GM19193 (cell line): ENCODE measurements at regions not wholly inside any gene's neighbourhood (a gene's known extent, or its start where the extent isn't known, plus 50 kb on each side); places are given as distances from the start of the nearest gene placed in this dataset.

Experiments
- POLR2A ChIP-seq: IDR thresholded peaks from 4 replicates; pipeline ENCODE4 v1.6.1; 2011; ENCODE audit not compliant: insufficient read depth, insufficient read length; ENCODE audit errors: extremely low read depth

- TF ChIP-seq POLR2A, result no peak
Measured at GRCh38 chr13:104799152-104799551, 1732.9 kb upstream of the SLC10A2 start.

- TF ChIP-seq POLR2A, result no peak
Measured at GRCh38 chr13:104798486-104798885, 1732.3 kb upstream of the SLC10A2 start.

GRCh38 chr13:104796581-104796980 is 1730.4 kb upstream of the SLC10A2 start:
- TF ChIP-seq POLR2A, result no peak

- no peak for TF ChIP-seq POLR2A
Measured at GRCh38 chr13:104785952-104786351, 1719.7 kb upstream of the SLC10A2 start.

DNA sequence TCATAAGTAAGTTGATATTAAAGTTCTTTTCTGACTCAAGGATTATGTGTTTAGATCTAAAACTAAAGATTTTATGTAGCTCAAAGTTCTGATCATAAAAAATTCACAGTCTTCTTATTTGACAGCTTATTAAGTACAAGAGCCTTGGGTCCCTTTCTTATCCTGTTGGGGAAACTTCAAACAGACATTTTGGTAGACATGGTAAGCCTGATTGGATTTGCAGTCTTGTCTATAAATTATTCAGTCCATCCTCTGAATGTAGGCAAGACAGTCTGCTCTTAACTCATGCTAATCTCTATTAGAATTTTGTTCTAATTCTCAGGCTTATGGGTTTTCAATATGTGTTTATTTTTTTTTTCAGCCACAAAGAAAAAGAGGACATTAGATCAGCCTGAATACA is 1718.7 kb upstream of the SLC10A2 start:
- TF ChIP-seq POLR2A, result no peak

DNA sequence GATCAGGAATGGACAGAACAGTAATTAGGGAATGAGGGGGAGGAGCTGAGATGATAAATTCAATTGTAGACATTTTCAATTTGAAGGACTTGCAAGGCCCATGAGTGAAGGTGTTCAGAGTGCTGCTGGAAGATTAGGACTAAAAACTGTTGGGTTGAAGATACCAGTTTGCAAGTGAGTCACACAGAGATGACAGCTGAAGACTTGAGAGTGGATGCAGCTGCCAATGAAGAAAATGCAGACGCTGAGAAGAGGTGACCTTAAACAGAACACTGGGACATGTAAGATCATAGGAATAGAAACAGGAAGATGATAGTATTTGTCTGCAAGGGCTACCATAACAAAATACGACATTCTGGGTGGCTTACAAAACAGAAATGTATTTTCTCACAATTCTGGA is 1716.5 kb upstream of the SLC10A2 start:
- no peak for TF ChIP-seq POLR2A

GRCh38 chr13:104779311-104779993 is 1713.2 kb upstream of the SLC10A2 start:
- no peak for TF ChIP-seq POLR2A

- TF ChIP-seq POLR2A, result no peak
Measured at GRCh38 chr13:104773775-104774174, 1707.6 kb upstream of the SLC10A2 start.

GRCh38 chr13:104769545-104769944 is 1703.3 kb upstream of the SLC10A2 start:
- no peak for TF ChIP-seq POLR2A

DNA sequence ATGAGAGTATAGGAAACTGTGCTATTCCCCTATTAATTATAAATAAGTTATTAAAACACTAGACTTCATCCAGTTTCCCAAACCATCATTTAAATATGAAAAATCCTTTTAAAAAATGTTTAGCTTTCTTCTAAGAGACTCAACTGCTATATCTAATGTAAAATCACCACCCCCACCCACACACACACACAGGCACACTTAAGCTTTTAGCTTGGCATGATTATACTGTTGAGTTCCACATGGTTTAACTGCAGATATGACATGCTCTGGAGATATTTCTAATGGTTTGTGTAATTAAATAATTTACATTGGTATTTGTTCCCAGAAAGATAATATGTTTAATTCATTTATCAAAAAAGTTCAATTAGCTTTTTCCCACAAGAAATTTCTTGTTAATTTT is 1700.1 kb upstream of the SLC10A2 start:
- TF ChIP-seq POLR2A, result no peak

DNA sequence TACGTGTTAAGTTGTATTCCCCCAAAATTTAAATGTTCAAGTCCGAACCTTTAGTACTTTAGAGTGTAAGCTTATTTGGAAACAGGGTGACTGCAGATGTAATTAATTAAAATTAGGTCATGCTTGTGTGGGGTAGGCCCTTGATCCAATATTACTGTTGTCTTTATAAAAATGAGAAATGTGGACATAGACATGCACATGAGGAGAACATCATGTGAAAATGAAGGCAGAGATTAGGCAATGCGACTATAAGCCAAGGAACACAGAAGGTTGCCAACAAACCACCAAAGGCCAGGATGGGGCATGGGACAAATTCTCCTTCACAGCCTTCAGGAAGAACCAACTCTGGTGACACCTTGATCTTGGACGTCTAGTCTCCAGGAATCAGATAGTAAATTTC is 1698.4 kb upstream of the SLC10A2 start:
- TF ChIP-seq POLR2A, result no peak

DNA sequence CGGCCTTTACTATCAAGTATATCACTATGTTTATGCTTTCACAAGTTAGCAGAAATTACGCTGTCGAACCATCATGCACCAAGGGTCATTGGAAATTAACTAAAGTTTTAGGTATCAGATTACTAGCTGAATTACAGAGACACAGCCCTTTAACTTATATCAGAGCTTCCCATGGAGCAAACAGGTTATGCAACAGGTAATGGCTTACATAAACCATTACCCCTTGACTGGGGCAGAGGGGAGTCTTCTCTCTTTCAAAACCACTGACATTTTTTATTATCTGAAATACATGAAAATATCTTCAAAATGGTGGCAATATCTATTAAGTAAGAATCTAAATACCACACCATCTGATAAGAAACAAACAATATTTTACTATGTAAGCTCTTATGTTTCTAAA is 1692.9 kb upstream of the SLC10A2 start:
- TF ChIP-seq POLR2A, result no peak

DNA sequence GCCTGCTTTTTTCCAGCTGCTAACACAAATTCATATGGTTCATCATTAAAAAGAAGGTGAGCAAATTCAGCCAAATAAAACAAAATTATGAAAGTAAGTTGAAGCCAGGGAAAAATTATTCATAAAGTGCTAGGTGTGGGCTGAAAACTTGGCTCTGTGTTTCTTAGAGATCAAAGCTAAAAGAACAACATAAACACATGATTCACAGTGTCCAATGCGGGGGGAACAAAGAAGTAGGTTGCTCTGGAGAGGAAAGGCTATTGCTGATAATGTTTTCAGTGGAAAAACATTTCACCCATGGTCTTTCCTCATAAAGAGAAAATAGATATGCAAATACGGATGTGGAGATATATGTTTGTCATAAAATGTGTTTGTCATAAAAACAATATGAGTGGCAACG is 1691.5 kb upstream of the SLC10A2 start:
- no peak for TF ChIP-seq POLR2A

- no peak for TF ChIP-seq POLR2A
Measured at GRCh38 chr13:104750377-104750776, 1684.2 kb upstream of the SLC10A2 start.

DNA sequence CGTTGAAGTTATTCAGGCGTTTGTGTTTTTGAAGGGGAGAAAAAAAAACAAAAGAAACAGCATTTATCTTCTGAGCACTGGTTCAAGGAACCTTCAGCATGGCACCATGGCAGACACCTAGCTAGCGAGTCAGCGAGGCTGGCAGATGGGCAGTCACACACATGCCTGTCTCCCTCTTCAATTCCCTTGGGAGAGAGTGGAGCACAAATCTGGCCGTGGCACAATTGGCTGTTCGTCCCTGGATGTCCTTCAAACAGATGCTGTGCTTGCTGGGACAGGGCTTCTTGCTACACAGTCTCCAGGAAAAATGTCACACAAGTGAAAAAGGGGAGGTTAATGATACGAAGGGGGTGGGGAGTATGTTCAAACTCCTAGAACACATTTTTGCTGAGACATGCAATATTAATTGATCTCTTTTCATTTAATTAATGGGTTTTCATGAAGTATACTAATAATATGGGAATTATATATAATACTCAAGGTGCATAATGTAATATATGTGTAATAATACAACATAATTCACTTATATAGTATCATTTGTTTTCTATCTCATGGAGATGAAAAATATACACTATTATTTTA is 1674.5 kb upstream of the SLC10A2 start:
- no peak for TF ChIP-seq POLR2A

GRCh38 chr13:104737713-104738112 is 1671.5 kb upstream of the SLC10A2 start:
- TF ChIP-seq POLR2A, result no peak

DNA sequence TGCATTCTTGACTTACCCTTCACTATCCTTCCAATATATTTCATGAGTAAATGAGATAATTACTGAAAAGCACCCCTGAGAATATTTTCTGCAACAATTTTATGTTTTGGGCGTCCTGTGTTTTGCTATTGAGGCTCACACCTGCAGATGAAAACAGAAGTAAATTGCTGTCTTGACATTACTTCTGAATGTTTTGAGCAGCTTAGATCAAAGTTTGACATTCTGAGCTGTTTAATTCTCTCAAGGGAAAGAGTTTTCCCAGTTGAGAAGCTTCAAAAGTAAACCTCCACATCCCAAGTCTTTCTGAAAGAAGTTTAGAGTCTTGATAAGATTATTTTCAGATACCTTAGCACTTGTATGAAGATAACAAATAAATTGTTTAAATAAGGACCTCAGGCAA is 1667.2 kb upstream of the SLC10A2 start:
- TF ChIP-seq POLR2A, result no peak
